Keratinocyte (primary cell): ENCODE measurements at regions not wholly inside any gene's neighbourhood (a gene's known extent, or its start where the extent isn't known, plus 50 kb on each side); places are given as distances from the start of the nearest gene placed in this dataset.

Experiments
- DNase-seq: peaks from one replicate; pipeline ENCODE4 v3.0.0-alpha.2; 2011; ENCODE audit warnings: low read depth, missing footprints, low spot score
- FAIRE-seq: peaks from 2 replicates; lab custom pipeline; 2011; peaks lifted over from hg19 to GRCh38; lab: Jason Lieb, UNC
- H2AFZ ChIP-seq: 2 replicates; pipeline ENCODE4 v1.6.0; 2012; ENCODE audit warnings: low read length, control low read depth, inconsistent platforms; ENCODE audit not compliant: control insufficient read depth
- H3K27ac ChIP-seq: 2 replicates; pipeline ENCODE4 v1.5.1; 2011; ENCODE audit warnings: low read length; ENCODE audit not compliant: control insufficient read depth, insufficient read depth
- H3K27me3 ChIP-seq: 3 replicates; pipeline ENCODE4 v1.6.0; 2011; ENCODE audit warnings: low read length; ENCODE audit not compliant: control insufficient read depth, insufficient read depth; ENCODE audit errors: extremely low read depth
- H3K36me3 ChIP-seq, 2 experiments: 2 replicates in 1 of 2; 3 replicates in 1 of 2; pipeline ENCODE4 v1.5.1; 2011; ENCODE audit warnings: low read length in 2 of 2, mild to moderate bottlenecking in 1 of 2; ENCODE audit not compliant: control insufficient read depth in 2 of 2, insufficient read depth in 2 of 2; ENCODE audit errors: extremely low read depth in 1 of 2
- H3K4me1 ChIP-seq: 3 replicates; pipeline ENCODE4 v1.5.1; 2011; ENCODE audit warnings: low read length; ENCODE audit not compliant: control insufficient read depth, insufficient read depth; ENCODE audit errors: extremely low read depth
- H3K4me2 ChIP-seq: 3 replicates; pipeline ENCODE4 v1.6.0; 2011; ENCODE audit warnings: low read depth, low read length; ENCODE audit not compliant: control insufficient read depth, insufficient read depth; ENCODE audit errors: extremely low read depth
- H3K4me3 ChIP-seq, 3 experiments: fragments of 200-600 bp in 1 of 3; sonication (generic) in 1 of 3; 2 replicates in 2 of 3; 3 replicates in 1 of 3; pipeline ENCODE4 v1.5.1; 2011 to 2016; ENCODE audit warnings: low read length in 3 of 3, mild to moderate bottlenecking in 3 of 3, control low read depth in 2 of 3, inconsistent platforms in 1 of 3, low read depth in 1 of 3, mixed read lengths in 1 of 3, mixed run types in 1 of 3, moderate library complexity in 1 of 3; ENCODE audit not compliant: control insufficient read depth in 2 of 3, insufficient read depth in 2 of 3; ENCODE audit errors: extremely low read depth in 1 of 3
- H3K79me2 ChIP-seq: 2 replicates; pipeline ENCODE4 v1.6.0; 2012; ENCODE audit warnings: low read length; ENCODE audit not compliant: control insufficient read depth, insufficient read depth
- H3K9ac ChIP-seq: 3 replicates; pipeline ENCODE4 v1.6.0; 2011; ENCODE audit warnings: low read length; ENCODE audit not compliant: control insufficient read depth, insufficient read depth; ENCODE audit errors: extremely low read depth
- H3K9me1 ChIP-seq: 3 replicates; pipeline ENCODE4 v1.6.0; 2011; ENCODE audit warnings: low read length; ENCODE audit not compliant: control insufficient read depth, insufficient read depth; ENCODE audit errors: extremely low read depth
- H3K9me3 ChIP-seq: 2 replicates; pipeline ENCODE4 v1.5.1; 2012; ENCODE audit warnings: low read depth, low read length; ENCODE audit not compliant: control insufficient read depth
- H4K20me1 ChIP-seq: 3 replicates; pipeline ENCODE4 v1.6.0; 2011; ENCODE audit warnings: low read length; ENCODE audit not compliant: control insufficient read depth, insufficient read depth; ENCODE audit errors: extremely low read depth
- CTCF ChIP-seq, 3 experiments: IDR thresholded peaks in 1 of 3; conservative IDR thresholded peaks in 1 of 3; optimal IDR thresholded peaks in 1 of 3; 2 replicates in 2 of 3; 3 replicates in 1 of 3; pipeline versions ENCODE3 to v1.5.1; 2011; ENCODE audit warnings: low read length in 3 of 3, mild to moderate bottlenecking in 3 of 3, moderate library complexity in 2 of 3, control low read depth in 1 of 3, inconsistent platforms in 1 of 3; ENCODE audit not compliant: insufficient read depth in 2 of 3; ENCODE audit errors: extremely low read depth in 1 of 3
- EZH2 ChIP-seq: IDR thresholded peaks from one replicate; pipeline ENCODE4 v1.6.1; 2012; ENCODE audit warnings: inconsistent platforms, mild to moderate bottlenecking, low read length, moderate library complexity
- dilution Hi-C: fragments of 300-500 bp; cut with MboI; formaldehyde crosslinking; loops from one replicate; pipeline ENCODE4 v1.7.0; 2020; ENCODE audit warnings: low sequenced_read_pairs; ENCODE audit not compliant: extremely low pct_ligation_motif_present

DNA sequence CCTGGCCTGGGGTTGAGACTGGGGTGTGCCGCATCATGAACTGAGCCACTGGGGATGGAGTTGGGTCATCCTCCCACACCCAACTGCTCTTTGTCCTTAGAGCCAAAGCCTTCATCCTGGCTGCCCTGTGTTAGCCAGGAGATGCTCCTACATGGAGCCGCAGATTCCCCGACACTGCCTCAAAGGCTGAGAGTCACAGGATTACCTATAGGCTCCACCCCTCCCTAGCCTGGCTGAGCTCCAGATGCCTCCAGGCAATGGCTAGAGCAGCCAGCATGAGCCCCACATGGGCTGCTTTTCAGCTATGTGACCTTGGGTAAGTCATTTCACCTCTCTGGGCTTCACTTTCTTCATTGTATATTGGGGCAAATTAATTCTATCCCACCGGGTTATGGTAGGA is 119.9 kb upstream of the POU3F1 start:
- no peak overlapping the region for H3K9ac ChIP-seq
- H3K27me3 ChIP-seq: peaks cover 2% of the 10 kb centered on the region
- no peaks in the 10 kb centered on the region for H3K9me1 ChIP-seq
- H4K20me1 ChIP-seq: no peaks in the 10 kb centered on the region
- TF ChIP-seq EZH2 (no peak), CTCF (optimal IDR thresholded peaks at IDR 0.05 in 1 of 3, IDR thresholded peaks at IDR 0.05 in 1 of 3, conservative IDR thresholded peaks at IDR 0.05 in 1 of 3; ENCODE audit: extremely low read depth in 1 of 3, insufficient read depth in 2 of 3, low read length in 3 of 3) (no peak)
- no peaks in the 10 kb centered on the region for H3K4me1 ChIP-seq
- H3K36me3 ChIP-seq: no peaks in the 10 kb centered on the region
- no peaks in the 10 kb centered on the region for H3K9me3 ChIP-seq
- dilution Hi-C loops: no loop called here
- H3K27ac ChIP-seq: no peak overlapping the region
- H3K4me2 ChIP-seq: no peak overlapping the region
- no peak overlapping the region for H2AFZ ChIP-seq
- no peak for FAIRE-seq
- DNase-seq: no peak
- no peaks in the 10 kb centered on the region for H3K79me2 ChIP-seq
- H3K4me3 ChIP-seq: no peak overlapping the region

DNA sequence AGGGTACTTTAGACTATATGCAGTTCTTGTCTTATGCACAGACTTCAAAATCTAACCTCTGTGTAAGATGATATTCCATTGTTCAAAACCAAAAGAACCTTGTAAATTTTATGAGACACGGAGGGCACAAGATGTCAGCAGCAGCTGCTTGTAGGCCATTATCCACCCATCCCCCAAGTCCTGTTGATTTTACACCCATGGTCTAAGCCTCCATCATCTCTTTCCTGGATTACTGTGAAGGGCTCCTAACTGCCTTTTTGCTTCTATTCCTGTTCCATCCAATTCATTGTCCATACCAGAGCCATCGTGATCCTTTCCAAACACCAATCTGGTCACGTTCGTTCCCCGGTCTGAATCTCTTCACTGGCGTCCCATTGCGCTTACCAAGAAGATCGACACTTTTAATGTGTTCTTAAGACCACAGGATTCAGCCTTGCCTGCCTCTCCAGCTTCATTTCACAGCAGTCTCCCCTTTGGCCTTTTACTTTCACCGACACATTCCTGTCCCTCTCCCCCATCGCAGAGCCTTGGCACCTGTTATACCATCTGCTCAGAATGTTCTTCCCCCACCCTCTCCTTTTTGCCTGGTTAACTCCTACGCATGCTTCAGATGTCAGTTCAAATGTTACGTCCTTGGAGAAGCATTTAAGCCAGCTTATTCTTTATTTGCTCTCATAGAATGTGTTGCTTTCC is 107.3 kb upstream of the POU3F1 start:
- Histone ChIP-seq H3K36me3 (no peaks in the 10 kb centered on the region), H3K27ac (no peak overlapping the region), H3K9ac (no peak overlapping the region), H3K4me3 (no peak overlapping the region), H3K79me2 (no peaks in the 10 kb centered on the region), H3K4me2 (no peak overlapping the region), H3K27me3 (no peaks in the 10 kb centered on the region), H3K9me3 (no peaks in the 10 kb centered on the region), H3K9me1 (no peaks in the 10 kb centered on the region), H3K4me1 (no peaks in the 10 kb centered on the region), H4K20me1 (no peaks in the 10 kb centered on the region), H2AFZ (no peak overlapping the region)
- dilution Hi-C loops: no loop called here
- no peak for TF ChIP-seq EZH2
- TF ChIP-seq CTCF (optimal IDR thresholded peaks at IDR 0.05 in 1 of 3, IDR thresholded peaks at IDR 0.05 in 1 of 3, conservative IDR thresholded peaks at IDR 0.05 in 1 of 3; ENCODE audit: extremely low read depth in 1 of 3, insufficient read depth in 2 of 3, low read length in 3 of 3): no peak
- DNase-seq (no peak), FAIRE-seq (no peak)
